Endothelial cell of umbilical vein (primary cell): ENCODE measurements at regions not wholly inside any gene's neighbourhood (a gene's known extent, or its start where the extent isn't known, plus 50 kb on each side); places are given as distances from the start of the nearest gene placed in this dataset.
A peak's percentile ranks its signal among the peaks of the same experiment; 100 is the strongest.

Source experiments
- BruUV-seq: library from RNA; stranded (reverse); fragments of 400-500 nt; replicated peaks from 2 replicates; lab custom pipeline; 2021; lab: Mats Ljungman, UMichigan
- CTCF ChIA-PET: fragments of 300-600, 350-600 bp; sonication (Branson Sonifier 250); formaldehyde crosslinking; loops from one replicate; lab custom pipeline; 2021; ENCODE audit warnings: antibody characterized with exemption, inconsistent platforms; lab: Charles Lee
- POLR2A ChIA-PET: fragments of 300-600, 350-600 bp; sonication (Branson Sonifier 250); formaldehyde crosslinking; loops from one replicate; lab custom pipeline; 2021; ENCODE audit warnings: antibody characterized with exemption, inconsistent platforms; lab: Charles Lee
- DNase-seq: peaks from one replicate; pipeline ENCODE4 v3.0.0-alpha.2; 2011; ENCODE audit warnings: low read depth, low spot score
- FAIRE-seq: peaks from 2 replicates; lab custom pipeline; 2011; peaks lifted over from hg19 to GRCh38; lab: Jason Lieb, UNC
- H2AFZ ChIP-seq: 2 replicates; pipeline ENCODE4 v1.6.0; 2012; ENCODE audit warnings: low read depth, low read length, control low read depth, inconsistent platforms
- H3K27ac ChIP-seq: 2 replicates; pipeline ENCODE4 v1.5.1; 2011; ENCODE audit warnings: low read depth, mild to moderate bottlenecking, control low read depth, low read length, moderate library complexity; ENCODE audit not compliant: insufficient read depth
- H3K27me3 ChIP-seq, 2 experiments: 2 replicates each; pipeline versions ENCODE4 v1.6.0 to v1.6.1; 2011; ENCODE audit warnings: low read length in 2 of 2, mixed read lengths in 1 of 2; ENCODE audit not compliant: control insufficient read depth in 2 of 2, insufficient read depth in 2 of 2
- H3K36me3 ChIP-seq, 2 experiments: 2 replicates in 1 of 2; 3 replicates in 1 of 2; pipeline ENCODE4 v1.5.1; 2011; ENCODE audit warnings: low read length in 2 of 2, mild to moderate bottlenecking in 1 of 2, moderate library complexity in 1 of 2; ENCODE audit not compliant: control insufficient read depth in 2 of 2, insufficient read depth in 2 of 2; ENCODE audit errors: extremely low read depth in 1 of 2
- H3K4me1 ChIP-seq: 3 replicates; pipeline ENCODE4 v1.5.1; 2011; ENCODE audit warnings: mild to moderate bottlenecking, low read length; ENCODE audit not compliant: control insufficient read depth, insufficient read depth; ENCODE audit errors: extremely low read depth
- H3K4me2 ChIP-seq: 2 replicates; pipeline ENCODE4 v1.6.1; 2011; ENCODE audit warnings: low read length, control low read depth, mixed read lengths; ENCODE audit not compliant: insufficient read depth
- H3K4me3 ChIP-seq, 3 experiments: fragments of 200-600 bp in 1 of 3; sonication (generic), shearing (Covaris generic) in 1 of 3; replicated peaks in 1 of 3; 2 replicates each; pipeline ENCODE4 v1.5.1; 2011 to 2016; ENCODE audit warnings: control low read depth in 3 of 3, low read length in 3 of 3, mild to moderate bottlenecking in 2 of 3, inconsistent platforms in 1 of 3, low read depth in 1 of 3, moderate library complexity in 1 of 3; ENCODE audit not compliant: insufficient read depth in 1 of 3
- H3K79me2 ChIP-seq: 2 replicates; pipeline ENCODE4 v1.6.0; 2012; ENCODE audit warnings: low read length, inconsistent platforms; ENCODE audit not compliant: control insufficient read depth, insufficient read depth
- H3K9ac ChIP-seq: replicated peaks from 2 replicates; pipeline ENCODE3; 2011; ENCODE audit warnings: low read length, control low read depth; ENCODE audit not compliant: insufficient read depth; ENCODE audit errors: extremely low read depth
- H3K9me1 ChIP-seq: replicated peaks from 3 replicates; pipeline ENCODE4 v1.6.0; 2011; ENCODE audit warnings: mild to moderate bottlenecking, low read length; ENCODE audit not compliant: control insufficient read depth, insufficient read depth; ENCODE audit errors: extremely low read depth
- H3K9me3 ChIP-seq: replicated peaks from 2 replicates; pipeline ENCODE4 v1.5.1; 2012; ENCODE audit warnings: low read length, inconsistent platforms; ENCODE audit not compliant: control insufficient read depth, insufficient read depth
- H4K20me1 ChIP-seq: replicated peaks from 2 replicates; pipeline ENCODE3; 2011; ENCODE audit warnings: mild to moderate bottlenecking, low read length; ENCODE audit not compliant: control insufficient read depth, insufficient read depth; ENCODE audit errors: extremely low read depth
- CTCF ChIP-seq, 2 donors: IDR thresholded peaks; 1 replicate in 1 of 2; 2 replicates in 1 of 2; pipeline ENCODE4 v1.5.1; 2011; ENCODE audit warnings: low read length in 2 of 2, mild to moderate bottlenecking in 2 of 2, moderate library complexity in 2 of 2, control low read depth in 1 of 2, inconsistent platforms in 1 of 2, low read depth in 1 of 2; ENCODE audit not compliant: insufficient read depth in 1 of 2; ENCODE audit errors: extremely low read depth in 1 of 2
- EZH2 ChIP-seq: IDR thresholded peaks from 2 replicates; pipeline ENCODE4 v1.6.1; 2012; ENCODE audit warnings: borderline replicate concordance, low read depth, mild to moderate bottlenecking, moderate library complexity, low read length, inconsistent platforms; ENCODE audit not compliant: severe bottlenecking
- FOS ChIP-seq: IDR thresholded peaks from 2 replicates; pipeline ENCODE4 v1.6.1; 2011; ENCODE audit warnings: mild to moderate bottlenecking, low read length, moderate library complexity, borderline replicate concordance; ENCODE audit not compliant: insufficient read depth
- GATA2 ChIP-seq: IDR thresholded peaks from 2 replicates; pipeline ENCODE4 v1.7.0; 2011; ENCODE audit warnings: low read depth, mild to moderate bottlenecking, moderate library complexity, mixed read lengths, low read length; ENCODE audit not compliant: insufficient read length, insufficient read depth
- JUN ChIP-seq: IDR thresholded peaks from 2 replicates; pipeline ENCODE4 v1.6.1; 2011; ENCODE audit warnings: borderline replicate concordance, low read depth; ENCODE audit not compliant: insufficient read length, insufficient read depth
- MAX ChIP-seq: IDR thresholded peaks from 2 replicates; pipeline ENCODE4 v1.6.1; 2011; ENCODE audit not compliant: insufficient read depth, insufficient read length
- MYC ChIP-seq: IDR thresholded peaks from one replicate; pipeline ENCODE4 v1.6.1; 2011; ENCODE audit warnings: mild to moderate bottlenecking, low read depth, low read length
- POLR2A ChIP-seq: IDR thresholded peaks from 2 replicates; pipeline ENCODE4 v1.6.1; 2012; ENCODE audit warnings: low read depth, mild to moderate bottlenecking, control low read depth, low read length
- POLR2AphosphoS5 ChIP-seq: IDR thresholded peaks from 2 replicates; pipeline ENCODE4 v1.6.1; 2012; ENCODE audit warnings: low read depth, mild to moderate bottlenecking, control low read depth, low read length, moderate library complexity; ENCODE audit not compliant: insufficient read depth
- dilution Hi-C: fragments of 300-500 bp; cut with MboI; formaldehyde crosslinking; loops from one replicate; pipeline ENCODE4 v1.15.0; 2019; ENCODE audit warnings: low sequenced_read_pairs; ENCODE audit not compliant: extremely low pct_ligation_motif_present
- intact Hi-C: fragments of 100-400 bp; cut with micrococcal nuclease; formaldehyde crosslinking; loops from one replicate; pipeline ENCODE4 v1.10.0; 2022

- dilution Hi-C loops = no loop called here
Observed at GRCh38 chr11:110782616-110783015, 70.4 kb upstream of the ARHGAP20 start.

GRCh38 chr11:110779108-110779507 lies 66.9 kb upstream of the ARHGAP20 start:
- BruUV-seq = no TSS peak

More at GRCh38 chr11:110782616-110783015, 70.4 kb upstream of the ARHGAP20 start:
- Histone ChIP-seq H3K27me3 (no peaks in the 10 kb centered on the region), H3K79me2 (no peaks in the 10 kb centered on the region), H3K4me2 (no peak overlapping the region), H3K9me1 (no peaks in the 10 kb centered on the region), H3K27ac (no peak overlapping the region), H3K9me3 (peaks cover 2% of the 10 kb centered on the region), H3K36me3 (no peaks in the 10 kb centered on the region), H3K4me3 (no peak overlapping the region), H2AFZ (no peak overlapping the region), H4K20me1 (no peaks in the 10 kb centered on the region), H3K4me1 (peaks cover 10% of the 10 kb centered on the region), H3K9ac (no peak overlapping the region)
- FAIRE-seq = no peak
- DNase-seq = peak; percentile 67
- TF ChIP-seq GATA2 (no peak), MYC (no peak)
- intact Hi-C loops = no loop called here
- CTCF ChIA-PET = interaction anchor here (3.0 kb wide), 1 partner anchor 12 kb away, joined by 10 read pairs; no protein-coding TSS in a partner anchor
- no TSS peak for BruUV-seq
- POLR2A ChIA-PET = no interaction called here

More at GRCh38 chr11:110779108-110779507, 66.9 kb upstream of the ARHGAP20 start:
- Histone ChIP-seq H3K9ac (no peak overlapping the region), H3K4me3 (no peak overlapping the region), H3K9me1 (no peaks in the 10 kb centered on the region), H3K36me3 (no peaks in the 10 kb centered on the region), H4K20me1 (no peaks in the 10 kb centered on the region), H3K9me3 (peaks cover 2% of the 10 kb centered on the region), H3K27me3 (no peaks in the 10 kb centered on the region), H3K27ac (no peak overlapping the region), H3K4me2 (no peak overlapping the region), H3K4me1 (peaks cover 21% of the 10 kb centered on the region), H2AFZ (no peak overlapping the region), H3K79me2 (no peaks in the 10 kb centered on the region)
- dilution Hi-C loops = no loop called here
- TF ChIP-seq POLR2A (no peak), FOS (no peak), EZH2 (no peak), MAX (no peak), MYC (no peak), CTCF (IDR thresholded peaks at IDR 0.05; ENCODE audit: extremely low read depth in 1 of 2, insufficient read depth in 1 of 2, low read depth in 1 of 2, low read length in 2 of 2) (no peak), JUN (no peak), GATA2 (no peak), POLR2AphosphoS5 (no peak)
- FAIRE-seq (no peak), DNase-seq (no peak)
- intact Hi-C loops = loop anchor here (5.0 kb wide), 1 partner anchor 67 kb away; the partner anchor contains the start of gene ARHGAP20
- POLR2A ChIA-PET = no interaction called here
- CTCF ChIA-PET = no interaction called here
